H1 (cell line): ENCODE measurements at regions not wholly inside any gene's neighbourhood (a gene's known extent, or its start where the extent isn't known, plus 50 kb on each side); places are given as distances from the start of the nearest gene placed in this dataset.

ENCODE experiments used
- CTCF ChIA-PET: fragments of 300-600 bp; sonication (Branson Sonifier 250); formaldehyde crosslinking; loops from one replicate; lab custom pipeline; 2021; ENCODE audit not compliant: partially characterized antibody; lab: Charles Lee
- POLR2A ChIA-PET: fragments of 300-600 bp; sonication (Branson Sonifier 250); formaldehyde crosslinking; loops from one replicate; lab custom pipeline; 2021; ENCODE audit warnings: inconsistent platforms; ENCODE audit not compliant: partially characterized antibody; lab: Charles Lee
- DNase-seq, 2 experiments: peaks; one replicate each; pipeline versions ENCODE4 v3.0.0 to v3.0.0-alpha.2; 2010 to 2022; ENCODE audit warnings: low spot score in 2 of 2, low read depth in 1 of 2, mixed read lengths in 1 of 2
- FAIRE-seq: peaks from 2 replicates; lab custom pipeline; 2011; peaks lifted over from hg19 to GRCh38; lab: Jason Lieb, UNC
- H2AFZ ChIP-seq: 2 replicates; pipeline ENCODE4 v1.8.1; 2012; ENCODE audit warnings: low read length, inconsistent platforms
- H2AK5ac ChIP-seq: 2 replicates; pipeline ENCODE4 v1.6.1; 2013; ENCODE audit warnings: low read depth, low read length
- H2BK120ac ChIP-seq: replicated peaks from 2 replicates; pipeline ENCODE3; 2013; ENCODE audit warnings: low read depth, low read length, inconsistent platforms
- H2BK12ac ChIP-seq: 2 replicates; pipeline ENCODE4 v1.6.1; 2013; ENCODE audit warnings: low read depth, low read length
- H2BK15ac ChIP-seq: 2 replicates; pipeline ENCODE4 v1.6.1; 2013; ENCODE audit warnings: low read length
- H2BK20ac ChIP-seq: 2 replicates; pipeline ENCODE4 v1.6.1; 2013; ENCODE audit warnings: low read length
- H2BK5ac ChIP-seq: 2 replicates; pipeline ENCODE4 v1.6.1; 2013; ENCODE audit warnings: low read depth, low read length
- H3K14ac ChIP-seq: 2 replicates; pipeline ENCODE4 v1.6.1; 2013; ENCODE audit warnings: inconsistent platforms; ENCODE audit not compliant: insufficient read length
- H3K18ac ChIP-seq: 2 replicates; pipeline ENCODE4 v1.6.1; 2013; ENCODE audit warnings: low read length; ENCODE audit errors: extremely low read depth
- H3K23ac ChIP-seq: 2 replicates; pipeline ENCODE4 v1.6.1; 2013; ENCODE audit warnings: inconsistent platforms; ENCODE audit not compliant: insufficient read length
- H3K23me2 ChIP-seq: 2 replicates; pipeline ENCODE4 v1.6.1; 2013; ENCODE audit warnings: low read depth, low read length
- H3K27ac ChIP-seq: 2 replicates; pipeline ENCODE4 v1.6.1; 2011; ENCODE audit warnings: low read depth, low read length, inconsistent platforms
- H3K27me3 ChIP-seq, 4 experiments: replicated peaks in 1 of 4; 1 replicate in 1 of 4; 2 replicates in 3 of 4; pipeline versions ENCODE4 v1.6.1 to v1.8.1; 2011 to 2013; ENCODE audit warnings: low read length in 3 of 4, mild to moderate bottlenecking in 3 of 4, inconsistent platforms in 2 of 4, mixed read lengths in 2 of 4, moderate library complexity in 1 of 4; ENCODE audit not compliant: control insufficient read depth in 3 of 4, insufficient read depth in 3 of 4; ENCODE audit errors: extremely low read depth in 1 of 4
- H3K36me3 ChIP-seq, 4 experiments: 2 replicates each; pipeline versions ENCODE4 v1.6.1 to v1.8.1; 2011 to 2013; ENCODE audit warnings: mild to moderate bottlenecking in 4 of 4, low read length in 3 of 4, moderate library complexity in 2 of 4, control low read depth in 1 of 4, inconsistent platforms in 1 of 4; ENCODE audit not compliant: insufficient read depth in 4 of 4, control insufficient read depth in 2 of 4
- H3K4ac ChIP-seq: replicated peaks from 2 replicates; pipeline ENCODE3; 2013; ENCODE audit warnings: low read length, low read depth, mixed read lengths, inconsistent platforms; ENCODE audit not compliant: insufficient read length
- H3K4me1 ChIP-seq, 4 experiments: replicated peaks in 1 of 4; 1 replicate in 1 of 4; 2 replicates in 3 of 4; pipeline versions ENCODE4 v1.6.1 to v1.8.1; 2011 to 2013; ENCODE audit warnings: low read length in 3 of 4, inconsistent platforms in 2 of 4, mixed read lengths in 1 of 4; ENCODE audit not compliant: insufficient read depth in 4 of 4, control insufficient read depth in 3 of 4
- H3K4me2 ChIP-seq, 2 experiments: 2 replicates each; pipeline versions ENCODE4 v1.6.1 to v1.8.1; 2011 to 2013; ENCODE audit warnings: low read depth in 2 of 2, low read length in 2 of 2, control low read depth in 1 of 2, inconsistent platforms in 1 of 2, mild to moderate bottlenecking in 1 of 2; ENCODE audit not compliant: insufficient read depth in 1 of 2
- H3K4me3 ChIP-seq, 4 experiments: fragments of 200-600, 300-600 bp in 1 of 4; sonication (generic), shearing (Covaris generic), sonication (Bioruptor Twin) in 1 of 4; 2 replicates each; pipeline versions ENCODE4 v1.5.1 to v1.8.1; 2011 to 2016; ENCODE audit warnings: low read length in 4 of 4, low read depth in 3 of 4, control low read depth in 2 of 4, inconsistent platforms in 2 of 4, mild to moderate bottlenecking in 2 of 4, mixed read lengths in 1 of 4, moderate library complexity in 1 of 4; ENCODE audit not compliant: insufficient read depth in 2 of 4; ENCODE audit errors: extremely low read depth in 1 of 4
- H3K56ac ChIP-seq: replicated peaks from 2 replicates; pipeline ENCODE3; 2013; ENCODE audit warnings: low read depth, mild to moderate bottlenecking, mixed read lengths, low read length, inconsistent platforms; ENCODE audit not compliant: insufficient read length
- H3K79me1 ChIP-seq: 2 replicates; pipeline ENCODE4 v1.6.1; 2013; ENCODE audit warnings: low read depth, low read length, control low read depth
- H3K79me2 ChIP-seq, 2 experiments: 2 replicates each; pipeline versions ENCODE4 v1.6.1 to v1.8.1; 2012 to 2013; ENCODE audit warnings: low read length in 2 of 2, mild to moderate bottlenecking in 2 of 2, inconsistent platforms in 1 of 2; ENCODE audit not compliant: insufficient read depth in 2 of 2, control insufficient read depth in 1 of 2
- H3K9ac ChIP-seq, 4 experiments: replicated peaks in 1 of 4; 1 replicate in 1 of 4; 2 replicates in 3 of 4; pipeline versions ENCODE4 v1.6.1 to v1.8.1; 2011 to 2013; ENCODE audit warnings: low read depth in 3 of 4, low read length in 3 of 4, control low read depth in 2 of 4, mild to moderate bottlenecking in 2 of 4, moderate library complexity in 2 of 4, inconsistent platforms in 1 of 4; ENCODE audit errors: extremely low read depth in 1 of 4
- H3K9me3 ChIP-seq, 2 experiments: 2 replicates each; pipeline versions ENCODE4 v1.6.1 to v1.8.1; 2012 to 2013; ENCODE audit warnings: mild to moderate bottlenecking in 2 of 2, moderate library complexity in 2 of 2, control low read depth in 1 of 2, inconsistent platforms in 1 of 2, low read depth in 1 of 2, low read length in 1 of 2, mixed read lengths in 1 of 2; ENCODE audit not compliant: insufficient read depth in 2 of 2
- H4K20me1 ChIP-seq, 2 experiments: replicated peaks in 1 of 2; 2 replicates each; pipeline versions ENCODE3 to v1.8.1; 2011 to 2013; ENCODE audit warnings: inconsistent platforms in 2 of 2, low read length in 2 of 2, mild to moderate bottlenecking in 1 of 2; ENCODE audit not compliant: insufficient read depth in 2 of 2, control insufficient read depth in 1 of 2
- H4K5ac ChIP-seq: 2 replicates; pipeline ENCODE4 v1.6.1; 2013; ENCODE audit warnings: low read length, low read depth, mixed read lengths, inconsistent platforms; ENCODE audit not compliant: insufficient read length
- H4K8ac ChIP-seq: 2 replicates; pipeline ENCODE4 v1.8.0; 2013; ENCODE audit warnings: mild to moderate bottlenecking, moderate library complexity, low read length, inconsistent platforms; ENCODE audit not compliant: insufficient read depth; ENCODE audit errors: extremely low read depth
- H4K91ac ChIP-seq: replicated peaks from 2 replicates; pipeline ENCODE3; 2013; ENCODE audit warnings: low read length, mixed read lengths, inconsistent platforms; ENCODE audit not compliant: insufficient read length
- CHD1 ChIP-seq: IDR thresholded peaks from 2 replicates; pipeline ENCODE4 v1.6.1; 2012; ENCODE audit warnings: low read depth, low read length, improper control_type of control experiment
- JUND ChIP-seq: IDR thresholded peaks from 2 replicates; pipeline ENCODE4 v1.6.1; 2011; ENCODE audit warnings: mild to moderate bottlenecking, improper control_type of control experiment, low read length
- KDM1A ChIP-seq: fragments of 200-600, 300-600 bp; sonication (generic); IDR thresholded peaks from 2 replicates; pipeline ENCODE4 v1.7.1; 2016; ENCODE audit warnings: mild to moderate bottlenecking, low read length, borderline replicate concordance
- KDM4A ChIP-seq: IDR thresholded peaks from one replicate; pipeline ENCODE4 v1.7.1; 2012; ENCODE audit warnings: low read depth, mild to moderate bottlenecking, moderate library complexity, low read length, inconsistent platforms; ENCODE audit not compliant: severe bottlenecking
- NANOG ChIP-seq: IDR thresholded peaks from 2 replicates; pipeline ENCODE4 v1.6.1; 2011; ENCODE audit warnings: low read length, low read depth, mild to moderate bottlenecking, inconsistent platforms; ENCODE audit not compliant: insufficient read depth, poor library complexity, severe bottlenecking
- NRF1 ChIP-seq: IDR thresholded peaks from 2 replicates; pipeline ENCODE4 v1.6.1; 2011; ENCODE audit warnings: mild to moderate bottlenecking, low read depth, low read length, improper control_type of control experiment
- PHF8 ChIP-seq: fragments of 200-600 bp; sonication (generic); conservative IDR thresholded peaks from 2 replicates; pipeline ENCODE4 v1.7.1; 2012; ENCODE audit warnings: low read depth, mild to moderate bottlenecking, inconsistent platforms, low read length, moderate library complexity
- SAP30 ChIP-seq: fragments of 300-600 bp; sonication (generic); IDR thresholded peaks from 2 replicates; pipeline ENCODE4 v1.7.1; 2012; ENCODE audit warnings: low read length, moderate library complexity, mild to moderate bottlenecking, inconsistent platforms; ENCODE audit not compliant: insufficient read depth, insufficient replicate concordance
- SIN3A ChIP-seq, 2 experiments: IDR thresholded peaks in 1 of 2; conservative IDR thresholded peaks in 1 of 2; 2 replicates each; pipeline ENCODE4 v1.6.1; 2011 to 2012; ENCODE audit warnings: low read length in 2 of 2, improper control_type of control experiment in 1 of 2, low read depth in 1 of 2, mild to moderate bottlenecking in 1 of 2
- TCF12 ChIP-seq: IDR thresholded peaks from 2 replicates; pipeline ENCODE4 v1.6.1; 2011; ENCODE audit warnings: low read depth, mild to moderate bottlenecking, low read length
- WGBS, 2 experiments: shearing (Covaris generic) in 1 of 2; methylation state at CpG; one replicate each; pipeline versions ENCODE4 v1.1.6 to v1.1.7; 2013 to 2015; ENCODE audit warnings: low lambda C conversion rate in 2 of 2, mixed read lengths in 2 of 2, inconsistent platforms in 1 of 2, low coverage in 1 of 2, missing lambda C conversion rate in 1 of 2; ENCODE audit not compliant: insufficient replicate concordance in 2 of 2, insufficient coverage in 1 of 2, insufficient read length in 1 of 2; ENCODE audit errors: extremely low coverage in 1 of 2, missing lambda C conversion rate in 1 of 2; 5-methylcytosine and 5-hydroxymethylcytosine counted together
- TF ChIP-seq, protein P1 (sequence below): IDR thresholded peaks from 2 replicates; pipeline ENCODE4 v1.6.1; 2011; ENCODE audit warnings: low read length, improper control_type of control experiment

DNA sequence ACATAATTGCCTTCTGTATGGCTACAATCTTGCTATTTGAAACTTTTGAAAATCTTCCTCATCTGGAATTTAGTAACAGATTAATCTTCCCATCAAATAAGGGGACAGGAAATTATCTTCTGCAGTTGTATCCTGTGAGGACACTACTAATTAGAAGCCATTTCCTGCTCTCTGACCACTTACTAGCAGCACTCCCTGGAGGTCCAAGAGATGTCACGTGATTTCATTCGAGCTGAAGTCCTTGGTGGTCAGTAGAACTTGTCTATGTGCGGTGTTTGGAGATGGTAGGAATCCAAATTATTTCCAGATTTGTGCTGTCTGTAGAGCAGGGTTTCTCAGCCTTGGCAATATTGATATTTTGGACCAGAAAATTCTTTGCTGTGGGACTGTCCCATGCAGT is 202.5 kb downstream of the TFAP2B start:
- no peak overlapping the region for H2AK5ac ChIP-seq
- DNase-seq: no peak
- H3K9ac ChIP-seq: no peak overlapping the region
- no peaks in the 10 kb centered on the region for H3K79me2 ChIP-seq
- no peak overlapping the region for H3K27ac ChIP-seq
- H4K5ac ChIP-seq: no peak overlapping the region
- H2BK120ac ChIP-seq: no peak overlapping the region
- no peaks in the 10 kb centered on the region for H4K20me1 ChIP-seq
- no peak overlapping the region for H3K18ac ChIP-seq
- no peak overlapping the region for H3K14ac ChIP-seq
- no peak overlapping the region for H3K23ac ChIP-seq
- no peak overlapping the region for H2BK15ac ChIP-seq
- no peak overlapping the region for H2AFZ ChIP-seq
- no peak overlapping the region for H2BK20ac ChIP-seq
- no peaks in the 10 kb centered on the region for H3K79me1 ChIP-seq
- no peaks in the 10 kb centered on the region for H3K23me2 ChIP-seq
- no peak overlapping the region for H3K4me2 ChIP-seq
- H4K8ac ChIP-seq: no peak overlapping the region
- no peak overlapping the region for H3K4ac ChIP-seq
- no peak overlapping the region for H2BK12ac ChIP-seq
- H2BK5ac ChIP-seq: no peak overlapping the region
- H4K91ac ChIP-seq: no peak overlapping the region
- ChIA-PET POLR2A (no interaction called here), CTCF (interaction anchor here (0.7 to 1.2 kb wide), 2 partner anchors 47 to 224 kb away, joined by 3 read pairs; no protein-coding TSS in a partner anchor)
- no peaks in the 10 kb centered on the region for H3K9me3 ChIP-seq
- no peaks in the 10 kb centered on the region; a peak in 1 of 7 replicates for H3K4me1 ChIP-seq
- no peaks in the 10 kb centered on the region for H3K27me3 ChIP-seq
- FAIRE-seq: no peak
- H3K36me3 ChIP-seq: no peaks in the 10 kb centered on the region
- H3K4me3 ChIP-seq: no peak overlapping the region
- no peak overlapping the region for H3K56ac ChIP-seq
- WGBS, 2 experiments: 92% methylated on average over 3 of the region's 3 CpGs; no CpG with 5 or more reads in 1 of the 2 experiments
- TF ChIP-seq, protein P1, sequence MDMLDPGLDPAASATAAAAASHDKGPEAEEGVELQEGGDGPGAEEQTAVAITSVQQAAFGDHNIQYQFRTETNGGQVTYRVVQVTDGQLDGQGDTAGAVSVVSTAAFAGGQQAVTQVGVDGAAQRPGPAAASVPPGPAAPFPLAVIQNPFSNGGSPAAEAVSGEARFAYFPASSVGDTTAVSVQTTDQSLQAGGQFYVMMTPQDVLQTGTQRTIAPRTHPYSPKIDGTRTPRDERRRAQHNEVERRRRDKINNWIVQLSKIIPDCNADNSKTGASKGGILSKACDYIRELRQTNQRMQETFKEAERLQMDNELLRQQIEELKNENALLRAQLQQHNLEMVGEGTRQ: no peak
- no peak for TF ChIP-seq JUND
- no peak for TF ChIP-seq TCF12
- TF ChIP-seq NANOG: no peak
- TF ChIP-seq NRF1: no peak
- TF ChIP-seq PHF8: no peak
- TF ChIP-seq KDM4A: no peak
- TF ChIP-seq KDM1A: no peak
- TF ChIP-seq SAP30: no peak
- no peak for TF ChIP-seq CHD1
- no peak for TF ChIP-seq SIN3A (conservative IDR thresholded peaks at IDR 0.05 in 1 of 2, IDR thresholded peaks at IDR 0.05 in 1 of 2; ENCODE audit: low read depth in 1 of 2, low read length in 2 of 2)
